Upper lobe of left lung (tissue), 4 donors: ENCODE measurements at regions not wholly inside any gene's neighbourhood (a gene's known extent, or its start where the extent isn't known, plus 50 kb on each side); places are given as distances from the start of the nearest gene placed in this dataset.

ENCODE experiments used
- EP300 ChIP-seq, 4 donors: sonication (generic); formaldehyde crosslinking; IDR thresholded peaks; one replicate each; pipeline ENCODE4 v1.5.1; 2017; ENCODE audit warnings: antibody characterized with exemption in 4 of 4, control low read depth in 2 of 4
- POLR2A ChIP-seq, 4 donors: fragments of 450-650 bp; IDR thresholded peaks; one replicate each; pipeline ENCODE4 v1.5.1; 2016 to 2017; ENCODE audit warnings: antibody characterized with exemption in 4 of 4, mild to moderate bottlenecking in 2 of 4
- POLR2AphosphoS5 ChIP-seq, 2 donors: sonication (generic); formaldehyde crosslinking; IDR thresholded peaks; one replicate each; pipeline ENCODE4 v1.5.1; 2017; ENCODE audit warnings: antibody characterized with exemption in 2 of 2
- TF ChIP-seq, protein P1 (sequence below), 6 experiments: fragments of 450-650 bp in 4 of 6; fragments of 200-600 bp in 2 of 6; sonication (generic) in 2 of 6; IDR thresholded peaks; one replicate each; pipeline ENCODE4 v1.5.1; 2016 to 2019; ENCODE audit warnings: antibody characterized with exemption in 6 of 6

GRCh38 chr19:28847468-28847867 is 365.5 kb downstream of the UQCRFS1 start:
- TF ChIP-seq POLR2A (IDR thresholded peaks at IDR 0.05) (no peak), EP300 (IDR thresholded peaks at IDR 0.05) (no peak), POLR2AphosphoS5 (IDR thresholded peaks at IDR 0.05) (no peak)
- TF ChIP-seq, protein P1, sequence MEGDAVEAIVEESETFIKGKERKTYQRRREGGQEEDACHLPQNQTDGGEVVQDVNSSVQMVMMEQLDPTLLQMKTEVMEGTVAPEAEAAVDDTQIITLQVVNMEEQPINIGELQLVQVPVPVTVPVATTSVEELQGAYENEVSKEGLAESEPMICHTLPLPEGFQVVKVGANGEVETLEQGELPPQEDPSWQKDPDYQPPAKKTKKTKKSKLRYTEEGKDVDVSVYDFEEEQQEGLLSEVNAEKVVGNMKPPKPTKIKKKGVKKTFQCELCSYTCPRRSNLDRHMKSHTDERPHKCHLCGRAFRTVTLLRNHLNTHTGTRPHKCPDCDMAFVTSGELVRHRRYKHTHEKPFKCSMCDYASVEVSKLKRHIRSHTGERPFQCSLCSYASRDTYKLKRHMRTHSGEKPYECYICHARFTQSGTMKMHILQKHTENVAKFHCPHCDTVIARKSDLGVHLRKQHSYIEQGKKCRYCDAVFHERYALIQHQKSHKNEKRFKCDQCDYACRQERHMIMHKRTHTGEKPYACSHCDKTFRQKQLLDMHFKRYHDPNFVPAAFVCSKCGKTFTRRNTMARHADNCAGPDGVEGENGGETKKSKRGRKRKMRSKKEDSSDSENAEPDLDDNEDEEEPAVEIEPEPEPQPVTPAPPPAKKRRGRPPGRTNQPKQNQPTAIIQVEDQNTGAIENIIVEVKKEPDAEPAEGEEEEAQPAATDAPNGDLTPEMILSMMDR (IDR thresholded peaks at IDR 0.05): no peak
